ENCODE measurements at regions not wholly inside any gene's neighbourhood (a gene's known extent, or its start where the extent isn't known, plus 50 kb on each side); places are given as distances from the start of the nearest gene placed in this dataset.

GRCh38 chr11:79747406-79747805, 306.6 kb upstream of the TENM4 start:
- no peak for DNase-seq (ENCODE audit: low read depth)

- no peak for DNase-seq (ENCODE audit: low read depth)
Measured at GRCh38 chr11:79744941-79745340, 304.1 kb upstream of the TENM4 start.

GRCh38 chr11:79742176-79742575, 301.3 kb upstream of the TENM4 start:
- DNase-seq (ENCODE audit: low read depth): no peak

GRCh38 chr11:79739591-79739990, 298.8 kb upstream of the TENM4 start:
- no peak for DNase-seq (ENCODE audit: low read depth)

GRCh38 chr11:79727221-79727620, 286.4 kb upstream of the TENM4 start:
- no peak for DNase-seq (ENCODE audit: low read depth)

- no peak for DNase-seq (ENCODE audit: low read depth)
Measured at GRCh38 chr11:79720115-79720514, 279.3 kb upstream of the TENM4 start.

- DNase-seq (ENCODE audit: low read depth): peak; percentile 11
Measured at GRCh38 chr11:79708319-79708932, 267.6 kb upstream of the TENM4 start.

GRCh38 chr11:79705648-79706047, 264.8 kb upstream of the TENM4 start:
- no peak for DNase-seq (ENCODE audit: low read depth)

GRCh38 chr11:79702303-79702702, 261.5 kb upstream of the TENM4 start:
- DNase-seq (ENCODE audit: low read depth): no peak

GRCh38 chr11:79699246-79699645, 258.4 kb upstream of the TENM4 start:
- peak; percentile 9 for DNase-seq (ENCODE audit: low read depth)

GRCh38 chr11:79697905-79698304, 257.1 kb upstream of the TENM4 start:
- no peak for DNase-seq (ENCODE audit: low read depth)

- no peak for DNase-seq (ENCODE audit: low read depth)
Measured at GRCh38 chr11:79694368-79694767, 253.5 kb upstream of the TENM4 start.

GRCh38 chr11:79691445-79691844, 250.6 kb upstream of the TENM4 start:
- no peak for DNase-seq (ENCODE audit: low read depth)

GRCh38 chr11:79686703-79687419, 246.0 kb upstream of the TENM4 start:
- DNase-seq (ENCODE audit: low read depth): no peak

- DNase-seq (ENCODE audit: low read depth): no peak
Measured at GRCh38 chr11:79683930-79684329, 243.1 kb upstream of the TENM4 start.

GRCh38 chr11:79678780-79679452, 238.1 kb upstream of the TENM4 start:
- DNase-seq (ENCODE audit: low read depth): no peak

GRCh38 chr11:79676396-79676795, 235.6 kb upstream of the TENM4 start:
- no peak for DNase-seq (ENCODE audit: low read depth)

GRCh38 chr11:79675081-79675480, 234.3 kb upstream of the TENM4 start:
- DNase-seq (ENCODE audit: low read depth): no peak

GRCh38 chr11:79672786-79673185, 232.0 kb upstream of the TENM4 start:
- no peak for DNase-seq (ENCODE audit: low read depth)

GRCh38 chr11:79671401-79671800, 230.6 kb upstream of the TENM4 start:
- no peak for DNase-seq (ENCODE audit: low read depth)

- no peak for DNase-seq (ENCODE audit: low read depth)
Measured at GRCh38 chr11:79670882-79671281, 230.1 kb upstream of the TENM4 start.

- DNase-seq (ENCODE audit: low read depth): no peak
Measured at GRCh38 chr11:79668575-79668974, 227.7 kb upstream of the TENM4 start.

- no peak for DNase-seq (ENCODE audit: low read depth)
Measured at GRCh38 chr11:79667380-79667779, 226.6 kb upstream of the TENM4 start.
